ENCODE measurements at regions not wholly inside any gene's neighbourhood (a gene's known extent, or its start where the extent isn't known, plus 50 kb on each side); places are given as distances from the start of the nearest gene placed in this dataset.
A peak's percentile ranks its signal among the peaks of the same experiment; 100 is the strongest.

GRCh38 chr2:46850742-46851141 lies 64.9 kb downstream of the MCFD2 start:
- DNase-seq = peak; percentile 70 to 87 (median 79)
- Histone ChIP-seq H3K4me3 (no peak overlapping the region), H3K9me3 (no peaks in the 10 kb centered on the region), H3K27ac (peak overlapping the region in 3 of 4 donors; percentile 17 to 88 (median 83)), H3K4me1 (peaks cover 57% of the 10 kb centered on the region), H3K36me3 (replicated peaks in 1 of 2; ENCODE audit: insufficient read depth in 1 of 2, low read depth in 2 of 2) (no peaks in the 10 kb centered on the region), H3K27me3 (no peaks in the 10 kb centered on the region)
- no peak for TF ChIP-seq POLR2A (IDR thresholded peaks at IDR 0.05)
- peak in 3 of 7 experiments; percentile 3 to 15 (median 6) for TF ChIP-seq CTCF (IDR thresholded peaks at IDR 0.05)
- intact Hi-C loops (cut with DNase I) = no loop called here
- 28 to 34% methylated on average over 2 to 3 of the region's 3 CpGs for WGBS, 2 donors
- peak; percentile 57 for ATAC-seq

- Histone ChIP-seq H3K4me3 (no peak overlapping the region), H3K4me1 (peaks cover 61% of the 10 kb centered on the region), H3K27me3 (no peaks in the 10 kb centered on the region), H3K9me3 (no peaks in the 10 kb centered on the region), H3K36me3 (replicated peaks in 1 of 2; ENCODE audit: insufficient read depth in 1 of 2, low read depth in 2 of 2) (no peaks in the 10 kb centered on the region), H3K27ac (peak overlapping the region; percentile 17 to 88 (median 52))
- ATAC-seq = no peak
- peak in 3 of 4 donors; percentile 32 to 65 (median 45) for DNase-seq
- WGBS, 2 donors = 41 to 49% methylated on average over 11 to 13 of the region's 13 CpGs
- intact Hi-C loops (cut with DNase I) = no loop called here
- TF ChIP-seq POLR2A (IDR thresholded peaks at IDR 0.05) (peak in 1 of 3 donors; percentile 15), CTCF (IDR thresholded peaks at IDR 0.05) (no peak)
Observed at GRCh38 chr2:46849721-46850556, 65.7 kb downstream of the MCFD2 start.

DNA sequence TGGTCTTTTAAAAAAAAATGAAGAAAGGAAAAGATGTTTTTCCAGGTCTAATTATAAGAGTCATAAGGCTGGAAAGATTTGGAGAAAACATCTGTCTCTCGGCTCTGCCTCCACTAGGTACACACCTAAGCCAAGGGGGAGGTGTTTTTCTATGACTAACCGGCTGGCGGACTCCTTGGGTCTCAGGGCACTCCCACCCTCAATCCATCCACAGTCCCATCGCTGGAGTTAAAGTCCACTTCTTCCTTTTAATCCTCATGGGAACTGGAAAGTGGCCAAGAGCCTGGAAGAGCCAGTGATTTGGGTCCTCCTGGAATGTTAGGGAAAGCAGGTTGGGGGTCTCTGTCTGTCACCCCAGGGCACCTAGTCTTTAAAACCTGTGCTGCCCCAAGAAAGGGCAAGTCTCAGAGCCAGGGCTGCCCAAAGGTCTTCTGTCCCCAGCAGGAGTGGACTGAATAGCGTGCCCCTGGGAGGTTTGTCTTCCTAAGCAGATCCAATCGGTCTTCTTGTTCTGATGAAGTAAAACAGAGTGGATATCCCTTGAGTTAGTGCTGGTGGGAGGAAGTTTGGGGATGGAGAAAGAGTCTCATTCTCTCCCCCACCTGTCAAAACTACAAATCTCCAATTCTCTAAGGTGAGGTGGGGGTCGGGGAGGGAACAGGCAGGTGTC lies 66.4 kb downstream of the MCFD2 start:
- TF ChIP-seq POLR2A (IDR thresholded peaks at IDR 0.05) = no peak
- no peak for ATAC-seq
- Histone ChIP-seq H3K27ac (peak overlapping the region; percentile 20 to 88 (median 64)), H3K27me3 (no peaks in the 10 kb centered on the region), H3K9me3 (no peaks in the 10 kb centered on the region), H3K36me3 (replicated peaks in 1 of 2; ENCODE audit: insufficient read depth in 1 of 2, low read depth in 2 of 2) (no peaks in the 10 kb centered on the region), H3K4me3 (no peak overlapping the region), H3K4me1 (peaks cover 61% of the 10 kb centered on the region)
- DNase-seq = peak in 2 of 4 donors; percentile 40 to 46
- WGBS, 2 donors = 46 to 49% methylated on average over 7 of the region's 7 CpGs
- intact Hi-C loops (cut with DNase I) = no loop called here

GRCh38 chr2:46848447-46848846 lies 67.2 kb downstream of the MCFD2 start:
- Histone ChIP-seq H3K4me3 (no peak overlapping the region), H3K27me3 (no peaks in the 10 kb centered on the region), H3K36me3 (replicated peaks in 1 of 2; ENCODE audit: insufficient read depth in 1 of 2, low read depth in 2 of 2) (no peaks in the 10 kb centered on the region), H3K4me1 (peaks cover 61% of the 10 kb centered on the region), H3K9me3 (no peaks in the 10 kb centered on the region), H3K27ac (peak overlapping the region; percentile 46 to 88 (median 82))
- ATAC-seq (no peak), DNase-seq (peak in 1 of 4 donors; percentile 25)
- WGBS, 2 donors = 23 to 40% methylated on average over 5 of the region's 5 CpGs
- TF ChIP-seq POLR2A (IDR thresholded peaks at IDR 0.05) (no peak), CTCF (IDR thresholded peaks at IDR 0.05) (no peak)
- intact Hi-C loops (cut with DNase I) = no loop called here

DNA sequence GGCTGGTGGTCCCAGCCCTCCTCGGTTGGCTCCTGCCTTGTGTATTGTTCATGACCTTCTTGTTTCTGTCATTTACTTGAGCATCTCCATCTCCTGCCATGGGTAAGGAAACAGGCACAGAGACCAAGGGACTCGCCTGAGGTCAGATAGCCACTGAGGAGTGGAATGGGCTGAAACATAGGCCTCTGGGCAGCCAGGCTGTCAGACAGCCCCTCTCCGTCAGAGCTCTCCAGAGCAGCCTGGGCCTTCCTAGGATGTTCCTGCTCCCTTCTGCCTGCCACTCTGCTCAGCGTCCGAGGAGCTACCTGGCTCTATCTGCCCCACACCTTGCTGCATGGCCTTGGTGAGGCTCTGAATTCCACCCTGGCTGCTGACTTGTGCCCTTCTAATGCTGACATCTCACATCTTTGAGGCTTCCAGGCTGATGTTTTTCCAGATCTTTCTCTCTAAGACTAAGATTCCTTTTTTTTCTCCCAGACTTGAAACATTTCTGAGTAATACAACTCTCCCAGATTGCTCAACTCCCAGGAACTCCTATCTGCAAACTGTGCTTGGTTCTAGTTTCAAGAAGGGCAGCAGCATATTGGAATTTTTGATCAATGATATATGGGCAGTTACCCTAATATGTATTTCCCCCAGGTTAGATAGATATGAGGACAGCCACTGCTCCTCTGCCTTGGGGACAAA lies 67.7 kb downstream of the MCFD2 start:
- H3K4me3 ChIP-seq = no peak overlapping the region
- DNase-seq = no peak
- H3K9me3 ChIP-seq = no peaks in the 10 kb centered on the region
- intact Hi-C loops (cut with DNase I) = no loop called here
- H3K27me3 ChIP-seq = no peaks in the 10 kb centered on the region
- H3K27ac ChIP-seq = peak overlapping the region; percentile 46 to 88 (median 82)
- no peaks in the 10 kb centered on the region for H3K36me3 ChIP-seq (replicated peaks in 1 of 2; ENCODE audit: insufficient read depth in 1 of 2, low read depth in 2 of 2)
- peaks cover 61% of the 10 kb centered on the region for H3K4me1 ChIP-seq
- WGBS, 2 donors = 60 to 69% methylated on average over 5 of the region's 5 CpGs
- ATAC-seq = no peak
- TF ChIP-seq POLR2A (IDR thresholded peaks at IDR 0.05) = no peak
- TF ChIP-seq CTCF (IDR thresholded peaks at IDR 0.05) = no peak

Measured in body of pancreas (tissue), 4 donors.